H1 (cell line): ENCODE measurements at regions not wholly inside any gene's neighbourhood (a gene's known extent, or its start where the extent isn't known, plus 50 kb on each side); places are given as distances from the start of the nearest gene placed in this dataset.

ENCODE experiments used
- CTCF ChIA-PET: fragments of 300-600 bp; sonication (Branson Sonifier 250); formaldehyde crosslinking; loops from one replicate; lab custom pipeline; 2021; ENCODE audit not compliant: partially characterized antibody; lab: Charles Lee
- POLR2A ChIA-PET: fragments of 300-600 bp; sonication (Branson Sonifier 250); formaldehyde crosslinking; loops from one replicate; lab custom pipeline; 2021; ENCODE audit warnings: inconsistent platforms; ENCODE audit not compliant: partially characterized antibody; lab: Charles Lee
- DNase-seq, 2 experiments: peaks; one replicate each; pipeline versions ENCODE4 v3.0.0 to v3.0.0-alpha.2; 2010 to 2022; ENCODE audit warnings: low spot score in 2 of 2, low read depth in 1 of 2, mixed read lengths in 1 of 2
- FAIRE-seq: peaks from 2 replicates; lab custom pipeline; 2011; peaks lifted over from hg19 to GRCh38; lab: Jason Lieb, UNC
- H2AFZ ChIP-seq: 2 replicates; pipeline ENCODE4 v1.8.1; 2012; ENCODE audit warnings: low read length, inconsistent platforms
- H2AK5ac ChIP-seq: 2 replicates; pipeline ENCODE4 v1.6.1; 2013; ENCODE audit warnings: low read depth, low read length
- H2BK120ac ChIP-seq: replicated peaks from 2 replicates; pipeline ENCODE3; 2013; ENCODE audit warnings: low read depth, low read length, inconsistent platforms
- H2BK12ac ChIP-seq: 2 replicates; pipeline ENCODE4 v1.6.1; 2013; ENCODE audit warnings: low read depth, low read length
- H2BK15ac ChIP-seq: 2 replicates; pipeline ENCODE4 v1.6.1; 2013; ENCODE audit warnings: low read length
- H2BK20ac ChIP-seq: 2 replicates; pipeline ENCODE4 v1.6.1; 2013; ENCODE audit warnings: low read length
- H2BK5ac ChIP-seq: 2 replicates; pipeline ENCODE4 v1.6.1; 2013; ENCODE audit warnings: low read depth, low read length
- H3K14ac ChIP-seq: 2 replicates; pipeline ENCODE4 v1.6.1; 2013; ENCODE audit warnings: inconsistent platforms; ENCODE audit not compliant: insufficient read length
- H3K18ac ChIP-seq: 2 replicates; pipeline ENCODE4 v1.6.1; 2013; ENCODE audit warnings: low read length; ENCODE audit errors: extremely low read depth
- H3K23ac ChIP-seq: 2 replicates; pipeline ENCODE4 v1.6.1; 2013; ENCODE audit warnings: inconsistent platforms; ENCODE audit not compliant: insufficient read length
- H3K23me2 ChIP-seq: 2 replicates; pipeline ENCODE4 v1.6.1; 2013; ENCODE audit warnings: low read depth, low read length
- H3K27ac ChIP-seq: 2 replicates; pipeline ENCODE4 v1.6.1; 2011; ENCODE audit warnings: low read depth, low read length, inconsistent platforms
- H3K27me3 ChIP-seq, 4 experiments: replicated peaks in 1 of 4; 1 replicate in 1 of 4; 2 replicates in 3 of 4; pipeline versions ENCODE4 v1.6.1 to v1.8.1; 2011 to 2013; ENCODE audit warnings: low read length in 3 of 4, mild to moderate bottlenecking in 3 of 4, inconsistent platforms in 2 of 4, mixed read lengths in 2 of 4, moderate library complexity in 1 of 4; ENCODE audit not compliant: control insufficient read depth in 3 of 4, insufficient read depth in 3 of 4; ENCODE audit errors: extremely low read depth in 1 of 4
- H3K36me3 ChIP-seq, 4 experiments: 2 replicates each; pipeline versions ENCODE4 v1.6.1 to v1.8.1; 2011 to 2013; ENCODE audit warnings: mild to moderate bottlenecking in 4 of 4, low read length in 3 of 4, moderate library complexity in 2 of 4, control low read depth in 1 of 4, inconsistent platforms in 1 of 4; ENCODE audit not compliant: insufficient read depth in 4 of 4, control insufficient read depth in 2 of 4
- H3K4ac ChIP-seq: replicated peaks from 2 replicates; pipeline ENCODE3; 2013; ENCODE audit warnings: low read length, low read depth, mixed read lengths, inconsistent platforms; ENCODE audit not compliant: insufficient read length
- H3K4me1 ChIP-seq, 4 experiments: replicated peaks in 1 of 4; 1 replicate in 1 of 4; 2 replicates in 3 of 4; pipeline versions ENCODE4 v1.6.1 to v1.8.1; 2011 to 2013; ENCODE audit warnings: low read length in 3 of 4, inconsistent platforms in 2 of 4, mixed read lengths in 1 of 4; ENCODE audit not compliant: insufficient read depth in 4 of 4, control insufficient read depth in 3 of 4
- H3K4me2 ChIP-seq, 2 experiments: 2 replicates each; pipeline versions ENCODE4 v1.6.1 to v1.8.1; 2011 to 2013; ENCODE audit warnings: low read depth in 2 of 2, low read length in 2 of 2, control low read depth in 1 of 2, inconsistent platforms in 1 of 2, mild to moderate bottlenecking in 1 of 2; ENCODE audit not compliant: insufficient read depth in 1 of 2
- H3K4me3 ChIP-seq, 4 experiments: fragments of 200-600, 300-600 bp in 1 of 4; sonication (generic), shearing (Covaris generic), sonication (Bioruptor Twin) in 1 of 4; 2 replicates each; pipeline versions ENCODE4 v1.5.1 to v1.8.1; 2011 to 2016; ENCODE audit warnings: low read length in 4 of 4, low read depth in 3 of 4, control low read depth in 2 of 4, inconsistent platforms in 2 of 4, mild to moderate bottlenecking in 2 of 4, mixed read lengths in 1 of 4, moderate library complexity in 1 of 4; ENCODE audit not compliant: insufficient read depth in 2 of 4; ENCODE audit errors: extremely low read depth in 1 of 4
- H3K56ac ChIP-seq: replicated peaks from 2 replicates; pipeline ENCODE3; 2013; ENCODE audit warnings: low read depth, mild to moderate bottlenecking, mixed read lengths, low read length, inconsistent platforms; ENCODE audit not compliant: insufficient read length
- H3K79me1 ChIP-seq: 2 replicates; pipeline ENCODE4 v1.6.1; 2013; ENCODE audit warnings: low read depth, low read length, control low read depth
- H3K79me2 ChIP-seq, 2 experiments: 2 replicates each; pipeline versions ENCODE4 v1.6.1 to v1.8.1; 2012 to 2013; ENCODE audit warnings: low read length in 2 of 2, mild to moderate bottlenecking in 2 of 2, inconsistent platforms in 1 of 2; ENCODE audit not compliant: insufficient read depth in 2 of 2, control insufficient read depth in 1 of 2
- H3K9ac ChIP-seq, 4 experiments: replicated peaks in 1 of 4; 1 replicate in 1 of 4; 2 replicates in 3 of 4; pipeline versions ENCODE4 v1.6.1 to v1.8.1; 2011 to 2013; ENCODE audit warnings: low read depth in 3 of 4, low read length in 3 of 4, control low read depth in 2 of 4, mild to moderate bottlenecking in 2 of 4, moderate library complexity in 2 of 4, inconsistent platforms in 1 of 4; ENCODE audit errors: extremely low read depth in 1 of 4
- H3K9me3 ChIP-seq, 2 experiments: 2 replicates each; pipeline versions ENCODE4 v1.6.1 to v1.8.1; 2012 to 2013; ENCODE audit warnings: mild to moderate bottlenecking in 2 of 2, moderate library complexity in 2 of 2, control low read depth in 1 of 2, inconsistent platforms in 1 of 2, low read depth in 1 of 2, low read length in 1 of 2, mixed read lengths in 1 of 2; ENCODE audit not compliant: insufficient read depth in 2 of 2
- H4K20me1 ChIP-seq, 2 experiments: replicated peaks in 1 of 2; 2 replicates each; pipeline versions ENCODE3 to v1.8.1; 2011 to 2013; ENCODE audit warnings: inconsistent platforms in 2 of 2, low read length in 2 of 2, mild to moderate bottlenecking in 1 of 2; ENCODE audit not compliant: insufficient read depth in 2 of 2, control insufficient read depth in 1 of 2
- H4K5ac ChIP-seq: 2 replicates; pipeline ENCODE4 v1.6.1; 2013; ENCODE audit warnings: low read length, low read depth, mixed read lengths, inconsistent platforms; ENCODE audit not compliant: insufficient read length
- H4K8ac ChIP-seq: 2 replicates; pipeline ENCODE4 v1.8.0; 2013; ENCODE audit warnings: mild to moderate bottlenecking, moderate library complexity, low read length, inconsistent platforms; ENCODE audit not compliant: insufficient read depth; ENCODE audit errors: extremely low read depth
- H4K91ac ChIP-seq: replicated peaks from 2 replicates; pipeline ENCODE3; 2013; ENCODE audit warnings: low read length, mixed read lengths, inconsistent platforms; ENCODE audit not compliant: insufficient read length
- CHD2 ChIP-seq: IDR thresholded peaks from 2 replicates; pipeline ENCODE4 v1.6.1; 2012; ENCODE audit warnings: low read length, improper control_type of control experiment
- SIN3A ChIP-seq, 2 experiments: IDR thresholded peaks in 1 of 2; conservative IDR thresholded peaks in 1 of 2; 2 replicates each; pipeline ENCODE4 v1.6.1; 2011 to 2012; ENCODE audit warnings: low read length in 2 of 2, improper control_type of control experiment in 1 of 2, low read depth in 1 of 2, mild to moderate bottlenecking in 1 of 2
- WGBS, 2 experiments: shearing (Covaris generic) in 1 of 2; methylation state at CpG; one replicate each; pipeline versions ENCODE4 v1.1.6 to v1.1.7; 2013 to 2015; ENCODE audit warnings: low lambda C conversion rate in 2 of 2, mixed read lengths in 2 of 2, inconsistent platforms in 1 of 2, low coverage in 1 of 2, missing lambda C conversion rate in 1 of 2; ENCODE audit not compliant: insufficient replicate concordance in 2 of 2, insufficient coverage in 1 of 2, insufficient read length in 1 of 2; ENCODE audit errors: extremely low coverage in 1 of 2, missing lambda C conversion rate in 1 of 2; 5-methylcytosine and 5-hydroxymethylcytosine counted together

- no peak overlapping the region for H3K4me2 ChIP-seq
- no peak for TF ChIP-seq CHD2
- no peak for TF ChIP-seq SIN3A (conservative IDR thresholded peaks at IDR 0.05 in 1 of 2, IDR thresholded peaks at IDR 0.05 in 1 of 2; ENCODE audit: low read depth in 1 of 2, low read length in 2 of 2)
- no peak overlapping the region for H2BK12ac ChIP-seq
- H2BK20ac ChIP-seq = no peak overlapping the region
- no peak overlapping the region for H2AFZ ChIP-seq
- no peak overlapping the region for H4K5ac ChIP-seq
- H4K8ac ChIP-seq = no peak overlapping the region
- H3K27me3 ChIP-seq = no peaks in the 10 kb centered on the region
- H3K56ac ChIP-seq = no peak overlapping the region
- no peaks in the 10 kb centered on the region for H3K79me1 ChIP-seq
- H3K9me3 ChIP-seq = no peaks in the 10 kb centered on the region
- H3K23me2 ChIP-seq = no peaks in the 10 kb centered on the region
- no peak overlapping the region for H3K14ac ChIP-seq
- no peak overlapping the region for H2BK5ac ChIP-seq
- H3K18ac ChIP-seq = no peak overlapping the region
- no peak for DNase-seq
- no peak overlapping the region for H4K91ac ChIP-seq
- H3K36me3 ChIP-seq = no peaks in the 10 kb centered on the region
- POLR2A ChIA-PET = no interaction called here
- H2BK120ac ChIP-seq = no peak overlapping the region
- CTCF ChIA-PET = no interaction called here
- no peaks in the 10 kb centered on the region for H3K4me1 ChIP-seq
- 92% methylated on average over 3 of the region's 3 CpGs; no CpG with 5 or more reads in 1 of the 2 experiments for WGBS, 2 experiments
- H3K27ac ChIP-seq = no peak overlapping the region
- no peak overlapping the region for H3K4me3 ChIP-seq
- no peak overlapping the region for H3K23ac ChIP-seq
- H4K20me1 ChIP-seq = no peaks in the 10 kb centered on the region
- no peak for FAIRE-seq
- no peak overlapping the region for H2AK5ac ChIP-seq
- no peak overlapping the region for H2BK15ac ChIP-seq
- H3K9ac ChIP-seq = no peak overlapping the region
- no peaks in the 10 kb centered on the region for H3K79me2 ChIP-seq
- H3K4ac ChIP-seq = no peak overlapping the region
Observed at GRCh38 chr4:75370576-75370975, 143.6 kb downstream of the RCHY1 start.
